Anterior cingulate cortex (tissue), 58 donors: ENCODE measurements at regions not wholly inside any gene's neighbourhood (a gene's known extent, or its start where the extent isn't known, plus 50 kb on each side); places are given as distances from the start of the nearest gene placed in this dataset.
"Not testable (repeated sequence)": the region's sequence is repeated elsewhere in the genome, so short reads cannot be mapped to it uniquely, and the experiment has no call there.

ENCODE experiments used
- DNase-seq, 58 donors: peaks; one replicate each; lab custom pipeline; 2025; lab: John Stamatoyannopoulos, UW

- DNase-seq, result no peak
Measured at GRCh38 chr7:42575171-42575570, 336.7 kb downstream of the C7orf25 start.

DNA sequence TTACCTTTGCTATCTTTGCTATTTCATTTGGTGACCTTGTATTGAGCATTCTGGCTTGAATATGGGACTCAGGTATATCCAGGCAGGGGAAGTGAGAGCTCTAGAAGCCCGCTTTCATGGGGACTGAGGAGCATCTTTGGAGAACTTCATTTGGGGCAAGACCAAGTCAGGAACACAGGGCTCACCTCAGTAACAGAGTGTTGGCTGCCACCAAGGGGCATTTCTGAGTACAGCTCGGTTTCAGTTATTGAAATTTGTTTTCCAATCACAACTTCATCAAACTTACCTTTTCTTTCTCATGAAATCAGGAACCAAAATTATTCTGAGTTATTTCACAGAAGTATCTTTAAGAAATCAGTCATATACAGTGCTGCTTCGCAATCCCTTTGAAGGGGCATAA is 337.2 kb downstream of the C7orf25 start:
- DNase-seq, result no peak

DNA sequence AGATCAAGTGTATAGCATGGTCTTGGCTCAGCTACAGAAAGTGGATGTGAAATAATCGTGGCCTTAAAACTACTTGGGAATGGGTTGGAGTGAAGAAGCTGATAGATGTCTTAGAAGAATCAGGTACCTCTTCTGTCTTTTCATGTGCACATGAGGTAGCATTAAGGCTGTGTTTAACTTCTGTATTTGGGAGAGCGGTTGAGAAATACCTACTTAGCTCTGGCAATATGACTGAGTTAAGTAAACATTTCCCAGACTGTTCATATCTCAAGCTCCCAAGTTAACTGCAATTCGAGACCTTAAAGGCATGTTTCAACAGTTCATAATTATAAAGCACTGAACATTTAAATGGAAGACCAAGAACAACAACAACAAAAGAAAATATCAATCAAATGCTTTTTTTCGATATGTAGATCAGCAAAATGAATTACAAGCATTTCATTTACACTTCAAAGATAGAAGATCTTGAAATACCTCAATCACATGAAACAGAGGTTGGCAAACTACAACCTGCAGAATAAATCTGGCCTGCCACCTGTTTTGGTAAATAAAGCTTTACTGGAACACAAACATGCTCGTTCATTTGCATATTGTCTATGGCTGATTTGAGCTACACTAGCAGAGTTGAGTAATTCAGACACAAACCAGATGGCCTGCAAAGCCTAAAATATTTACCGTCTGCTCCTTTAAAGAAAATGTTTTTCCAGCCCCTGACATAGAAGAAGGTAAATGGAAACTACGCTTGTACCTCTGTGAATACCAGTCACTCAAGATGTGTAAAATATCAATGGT is 337.1 kb upstream of the GLI3 start:
- no peak for DNase-seq

- no peak for DNase-seq
Measured at GRCh38 chr7:42572561-42572960, 335.6 kb upstream of the GLI3 start.

DNA sequence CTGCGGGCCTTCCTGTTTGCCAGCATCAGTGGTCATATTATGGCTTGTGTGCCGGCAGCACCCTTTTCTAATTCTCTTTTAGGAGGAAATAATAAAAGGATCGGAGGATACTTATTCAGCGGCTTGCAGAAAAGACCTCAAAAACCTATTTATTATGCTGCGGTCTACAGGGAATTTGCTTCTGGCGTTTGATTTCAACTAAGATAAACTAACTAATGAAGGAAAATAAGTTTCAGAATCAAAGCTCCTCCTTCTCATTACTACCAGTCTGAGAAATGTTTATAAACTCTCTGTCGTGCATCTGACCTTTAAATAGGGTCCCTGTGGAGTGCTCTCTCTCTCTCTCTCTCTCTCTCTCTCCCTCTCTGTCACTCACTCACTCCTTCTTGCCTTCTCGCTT is 335.0 kb upstream of the GLI3 start:
- no peak for DNase-seq

GRCh38 chr7:42570944-42571343 is 333.9 kb upstream of the GLI3 start:
- DNase-seq, result no peak

DNA sequence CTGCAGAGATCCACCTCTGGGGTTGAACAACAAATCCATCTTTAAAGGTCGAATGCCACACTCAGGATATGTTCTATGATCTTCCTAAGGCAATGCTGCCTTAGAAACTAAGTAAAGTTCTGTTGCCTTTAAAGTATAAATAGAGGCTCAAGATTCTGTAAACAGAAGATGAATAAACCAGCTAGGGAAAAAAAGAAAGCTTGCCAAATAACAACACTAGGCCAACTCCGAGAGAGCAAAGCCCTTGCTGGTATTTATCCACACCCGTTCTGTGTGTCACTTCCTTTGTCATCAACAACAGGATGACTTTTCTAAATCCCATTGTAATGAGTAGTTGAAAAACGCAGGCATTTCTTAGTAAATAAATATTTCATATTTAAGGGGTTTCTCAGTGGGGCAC is 330.0 kb upstream of the GLI3 start:
- DNase-seq, result no peak

GRCh38 chr7:42561797-42562196 is 324.8 kb upstream of the GLI3 start:
- DNase-seq, result no peak

DNA sequence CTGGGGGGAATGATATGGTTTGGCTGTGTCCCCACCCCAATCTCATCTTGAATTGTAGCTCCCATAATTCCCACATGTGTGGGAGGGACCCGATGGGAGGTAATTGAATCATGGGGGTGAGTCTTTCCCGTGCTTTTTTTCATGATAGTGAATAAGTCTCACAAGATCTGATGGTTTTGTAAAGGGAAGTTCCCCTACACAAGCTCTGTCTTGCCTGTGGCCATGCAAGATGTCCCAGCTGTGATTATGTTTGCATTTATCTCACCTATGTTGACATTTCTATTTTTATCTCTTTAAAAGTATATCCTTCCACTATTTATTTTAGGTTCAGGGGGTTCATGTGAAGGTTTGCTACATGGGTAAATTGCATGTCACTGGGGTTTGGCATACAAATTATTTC is 323.9 kb upstream of the GLI3 start:
- no peak for DNase-seq

GRCh38 chr7:42554932-42555331 is 317.9 kb upstream of the GLI3 start:
- not testable (repeated sequence) for DNase-seq

- no peak for DNase-seq
Measured at GRCh38 chr7:42552227-42552626, 315.2 kb upstream of the GLI3 start.

DNA sequence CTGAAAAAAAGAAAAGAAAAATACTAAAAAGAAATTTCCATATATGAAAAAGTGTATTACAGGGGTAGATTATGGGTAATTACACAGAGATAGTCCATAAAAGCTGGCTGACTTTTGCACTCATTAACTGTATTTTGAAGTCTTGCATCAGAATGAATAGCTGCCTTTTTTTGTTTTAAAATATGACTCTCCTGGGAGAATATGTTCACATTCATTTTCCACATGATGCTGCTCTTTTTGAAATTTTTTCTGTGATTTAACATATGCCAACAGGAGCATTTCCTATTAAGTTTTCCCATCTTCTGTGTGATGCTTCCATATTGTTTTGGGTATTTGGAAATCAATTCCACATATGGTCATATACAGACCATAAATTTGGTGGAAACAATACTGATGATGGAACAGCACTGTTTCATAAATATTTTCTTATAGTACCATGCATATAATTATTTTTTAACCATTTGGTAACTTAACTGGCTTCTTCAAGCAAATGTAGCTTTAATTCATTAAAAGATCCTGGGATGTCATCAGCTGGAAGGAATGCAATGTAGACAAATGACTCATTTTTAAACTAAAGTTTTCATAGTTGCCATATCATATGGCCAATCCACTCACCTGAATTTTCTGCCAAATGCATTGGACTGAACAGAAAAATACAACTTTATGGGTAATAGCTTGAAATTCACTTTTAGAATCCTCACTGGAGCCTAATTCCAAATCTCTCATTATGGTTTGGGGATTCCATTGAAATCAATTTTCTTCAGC is 313.9 kb upstream of the GLI3 start:
- DNase-seq, result no peak

GRCh38 chr7:42549866-42550485 is 313.0 kb upstream of the GLI3 start:
- DNase-seq, result no peak

- no peak for DNase-seq
Measured at GRCh38 chr7:42548816-42549611, 312.0 kb upstream of the GLI3 start.

DNA sequence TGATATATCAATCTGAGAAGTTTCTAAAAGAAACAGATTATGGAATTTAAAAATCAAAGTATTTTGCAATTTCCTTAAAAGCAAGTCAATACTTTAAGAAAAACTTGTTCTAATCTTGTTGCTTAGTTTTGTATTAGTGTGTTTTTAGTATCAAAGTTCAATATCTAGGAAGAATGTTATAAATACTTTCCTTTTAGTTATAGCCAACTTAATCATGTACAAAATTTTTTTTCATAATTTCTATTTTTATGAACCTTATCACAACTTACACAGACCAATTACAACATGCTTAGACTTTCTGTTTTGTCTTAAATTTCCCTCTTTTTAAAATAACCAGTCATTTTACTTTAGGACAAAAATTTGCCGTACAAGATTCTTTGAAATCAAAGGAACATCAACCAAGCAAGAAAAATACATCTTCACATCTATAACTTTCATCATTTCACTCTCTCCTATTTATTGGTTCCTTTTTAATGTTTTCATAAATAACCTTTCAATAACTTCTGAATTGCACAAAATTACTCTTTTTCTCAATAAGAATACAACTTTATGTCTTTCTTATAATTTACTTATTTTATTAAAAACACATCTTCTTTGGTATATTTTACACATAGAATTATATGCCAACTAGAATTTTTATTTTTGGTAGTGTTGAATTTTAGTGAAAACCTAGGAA is 308.2 kb upstream of the GLI3 start:
- DNase-seq, result no peak

GRCh38 chr7:42543953-42544352 is 306.9 kb upstream of the GLI3 start:
- no peak for DNase-seq

DNA sequence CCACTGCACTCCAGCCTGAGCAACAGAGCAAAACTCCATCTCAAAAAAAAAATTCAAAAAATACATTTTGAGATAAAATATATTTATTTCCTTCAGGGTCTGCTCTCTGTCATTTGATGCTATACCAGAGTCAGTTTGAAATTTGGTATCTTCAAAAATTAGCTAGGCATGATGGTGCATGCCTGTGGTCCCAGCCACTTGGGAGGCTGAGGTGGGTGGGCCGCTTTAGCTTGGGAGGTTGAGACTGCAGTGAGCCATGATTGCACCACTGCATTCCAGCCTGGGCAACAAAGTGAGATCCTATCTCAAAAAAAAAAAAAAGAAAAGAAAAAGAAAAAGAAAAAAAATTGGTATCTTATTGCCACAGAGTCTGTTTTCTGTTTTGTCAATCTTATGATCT is 305.4 kb upstream of the GLI3 start:
- not testable (repeated sequence) for DNase-seq

- DNase-seq, result no peak
Measured at GRCh38 chr7:42534441-42534840, 297.4 kb upstream of the GLI3 start.

DNA sequence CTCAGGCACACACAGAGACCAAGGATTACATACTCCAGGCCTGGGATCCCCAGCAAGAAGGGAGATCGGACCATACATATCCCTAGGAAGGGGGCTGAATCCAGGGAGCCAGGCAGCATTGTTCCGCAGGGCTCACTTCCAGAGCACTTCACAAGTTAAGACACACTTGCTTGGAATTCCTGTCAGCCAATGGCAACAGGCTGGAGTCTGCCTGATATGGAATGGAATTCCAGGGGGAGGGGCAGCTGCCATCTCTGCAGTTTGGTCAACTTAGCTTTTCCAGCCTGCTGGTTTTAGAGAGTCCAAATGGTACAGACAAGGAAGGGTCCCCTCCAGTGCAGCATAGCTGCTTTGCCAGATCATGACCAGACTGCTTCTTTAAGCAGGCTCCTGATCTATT is 290.0 kb upstream of the GLI3 start:
- DNase-seq, result no peak
